Left ventricle myocardium inferior (tissue), 1 donor: ENCODE measurements at regions not wholly inside any gene's neighbourhood (a gene's known extent, or its start where the extent isn't known, plus 50 kb on each side); places are given as distances from the start of the nearest gene placed in this dataset.

Source experiments
- DNase-seq: peaks from one replicate; pipeline ENCODE4 v3.0.0-alpha.2; 2020
- H3K27ac ChIP-seq: fragments of 200-600 bp; replicated peaks from 2 replicates; pipeline ENCODE4 v1.8.0; 2021
- H3K27me3 ChIP-seq: fragments of 200-600 bp; 2 replicates; pipeline ENCODE4 v1.8.0; 2021; ENCODE audit warnings: low read depth
- H3K36me3 ChIP-seq: fragments of 200-600 bp; 2 replicates; pipeline ENCODE4 v1.8.0; 2021
- H3K4me1 ChIP-seq: fragments of 200-600 bp; 2 replicates; pipeline ENCODE4 v1.8.0; 2021
- H3K4me3 ChIP-seq: fragments of 200-600 bp; 2 replicates; pipeline ENCODE4 v1.8.0; 2021; ENCODE audit warnings: mild to moderate bottlenecking, moderate library complexity
- H3K9me3 ChIP-seq: fragments of 200-600 bp; replicated peaks from 2 replicates; pipeline ENCODE4 v1.8.0; 2021
- intact Hi-C: fragments of 100-400 bp; cut with micrococcal nuclease; formaldehyde crosslinking; loops from one replicate; pipeline ENCODE4 v1.11.0; 2022
- TF ChIP-seq, protein P1 (sequence below): fragments of 200-600 bp; IDR thresholded peaks from 2 replicates; pipeline ENCODE4 v1.8.0; 2021; ENCODE audit warnings: antibody characterized with exemption, mild to moderate bottlenecking, borderline replicate concordance
- donor health status: DM: no; HTN: yes; CAD: no; lungs with severe emphysema.

DNA sequence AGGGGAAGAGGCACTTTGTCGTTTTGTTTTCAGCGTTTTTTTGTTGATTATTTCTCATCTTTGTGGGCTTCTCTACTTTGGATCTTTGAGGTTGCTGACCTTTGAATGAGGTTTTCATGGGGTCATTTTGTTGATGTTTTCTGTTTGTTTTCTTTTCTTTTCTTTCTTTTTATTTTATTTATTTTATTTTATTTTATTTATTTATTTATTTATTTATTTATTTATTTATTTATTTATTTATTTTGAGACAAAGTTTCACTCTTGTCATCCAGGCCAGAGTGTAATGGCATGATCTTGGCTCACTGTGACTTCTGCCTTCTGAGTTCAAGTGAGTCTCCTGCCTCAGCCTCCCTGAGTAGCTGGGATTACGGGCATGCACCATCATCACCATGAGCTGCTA lies 946.7 kb downstream of the TLE4 start:
- Histone ChIP-seq H3K4me1 (no peaks in the 10 kb centered on the region), H3K9me3 (peaks cover 3% of the 10 kb centered on the region), H3K36me3 (no peaks in the 10 kb centered on the region), H3K4me3 (no peak overlapping the region), H3K27me3 (no peaks in the 10 kb centered on the region), H3K27ac (no peak overlapping the region)
- DNase-seq, result no peak
- TF ChIP-seq, protein P1, sequence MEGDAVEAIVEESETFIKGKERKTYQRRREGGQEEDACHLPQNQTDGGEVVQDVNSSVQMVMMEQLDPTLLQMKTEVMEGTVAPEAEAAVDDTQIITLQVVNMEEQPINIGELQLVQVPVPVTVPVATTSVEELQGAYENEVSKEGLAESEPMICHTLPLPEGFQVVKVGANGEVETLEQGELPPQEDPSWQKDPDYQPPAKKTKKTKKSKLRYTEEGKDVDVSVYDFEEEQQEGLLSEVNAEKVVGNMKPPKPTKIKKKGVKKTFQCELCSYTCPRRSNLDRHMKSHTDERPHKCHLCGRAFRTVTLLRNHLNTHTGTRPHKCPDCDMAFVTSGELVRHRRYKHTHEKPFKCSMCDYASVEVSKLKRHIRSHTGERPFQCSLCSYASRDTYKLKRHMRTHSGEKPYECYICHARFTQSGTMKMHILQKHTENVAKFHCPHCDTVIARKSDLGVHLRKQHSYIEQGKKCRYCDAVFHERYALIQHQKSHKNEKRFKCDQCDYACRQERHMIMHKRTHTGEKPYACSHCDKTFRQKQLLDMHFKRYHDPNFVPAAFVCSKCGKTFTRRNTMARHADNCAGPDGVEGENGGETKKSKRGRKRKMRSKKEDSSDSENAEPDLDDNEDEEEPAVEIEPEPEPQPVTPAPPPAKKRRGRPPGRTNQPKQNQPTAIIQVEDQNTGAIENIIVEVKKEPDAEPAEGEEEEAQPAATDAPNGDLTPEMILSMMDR, result no peak
- intact Hi-C loops, result no loop called here

DNA sequence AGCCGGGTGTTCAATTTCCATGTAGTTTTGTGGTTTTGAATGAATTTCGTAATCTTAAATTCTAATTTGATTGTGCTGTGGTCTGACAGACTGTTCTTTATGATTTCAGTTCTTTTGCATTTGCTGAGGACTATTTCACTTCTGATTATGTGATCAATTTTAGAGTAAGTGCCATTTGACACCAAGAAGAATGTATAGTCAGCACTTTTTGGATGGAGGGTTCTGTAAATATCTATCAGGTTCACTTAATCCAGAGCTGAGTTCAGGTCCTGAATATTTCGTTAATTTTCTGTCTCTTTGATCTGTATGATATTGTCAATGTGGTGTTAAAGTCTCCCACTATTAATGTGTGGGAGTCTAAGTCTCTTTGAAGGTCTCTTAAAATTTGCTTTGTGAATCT lies 944.9 kb downstream of the TLE4 start:
- no peaks in the 10 kb centered on the region for H3K27me3 ChIP-seq
- intact Hi-C loops, result no loop called here
- H3K4me3 ChIP-seq, result no peak overlapping the region
- TF ChIP-seq, protein P1, result no peak
- H3K9me3 ChIP-seq, result peaks cover 3% of the 10 kb centered on the region
- no peaks in the 10 kb centered on the region for H3K4me1 ChIP-seq
- no peak overlapping the region for H3K27ac ChIP-seq
- no peak for DNase-seq
- no peaks in the 10 kb centered on the region for H3K36me3 ChIP-seq

DNA sequence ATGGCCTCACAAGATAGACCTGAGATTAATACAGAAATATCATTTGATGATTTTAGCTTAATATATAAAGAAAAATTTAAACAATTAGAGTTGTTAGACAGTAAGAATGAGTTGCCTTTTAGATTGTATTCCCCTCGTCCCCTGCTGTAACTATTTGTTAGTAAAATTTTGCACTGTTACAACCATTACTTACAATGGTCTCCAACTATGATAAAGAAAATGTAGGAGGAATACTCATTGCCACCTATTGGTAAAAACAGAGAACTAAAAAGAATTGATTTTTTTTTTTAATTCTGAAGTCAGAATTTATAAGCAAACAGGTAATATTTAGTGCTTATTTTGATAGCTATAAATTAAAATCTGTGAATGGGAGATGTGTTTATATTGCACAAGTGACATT lies 937.6 kb downstream of the TLE4 start:
- intact Hi-C loops, result no loop called here
- Histone ChIP-seq H3K27ac (no peak overlapping the region), H3K27me3 (no peaks in the 10 kb centered on the region), H3K9me3 (no peaks in the 10 kb centered on the region), H3K4me1 (peaks cover 6% of the 10 kb centered on the region), H3K4me3 (no peak overlapping the region), H3K36me3 (no peaks in the 10 kb centered on the region)
- TF ChIP-seq, protein P1, result no peak
- no peak for DNase-seq

DNA sequence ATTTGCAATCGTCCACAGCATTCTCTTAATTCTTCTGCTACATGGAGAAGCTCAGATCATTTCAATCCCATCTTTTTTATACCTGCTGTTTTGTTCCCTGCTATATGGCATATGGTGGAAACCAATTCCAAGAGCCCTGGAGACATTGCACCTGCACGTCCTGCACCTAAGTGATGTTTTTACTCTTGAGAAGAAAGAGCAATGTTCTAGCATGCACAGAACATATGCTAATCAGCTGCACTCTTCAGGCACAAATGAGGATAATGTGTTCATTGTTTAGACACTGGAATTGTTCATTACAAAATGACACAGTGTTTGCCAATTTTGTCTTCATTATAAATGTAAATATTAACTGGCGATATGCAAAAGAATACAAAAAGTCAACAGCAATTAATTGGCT lies 935.8 kb downstream of the TLE4 start:
- H3K4me1 ChIP-seq, result peaks cover 16% of the 10 kb centered on the region
- no peaks in the 10 kb centered on the region for H3K36me3 ChIP-seq
- H3K4me3 ChIP-seq, result no peak overlapping the region
- intact Hi-C loops, result no loop called here
- H3K9me3 ChIP-seq, result no peaks in the 10 kb centered on the region
- TF ChIP-seq, protein P1, result no peak
- H3K27ac ChIP-seq, result no peak overlapping the region
- no peak for DNase-seq
- no peaks in the 10 kb centered on the region for H3K27me3 ChIP-seq

DNA sequence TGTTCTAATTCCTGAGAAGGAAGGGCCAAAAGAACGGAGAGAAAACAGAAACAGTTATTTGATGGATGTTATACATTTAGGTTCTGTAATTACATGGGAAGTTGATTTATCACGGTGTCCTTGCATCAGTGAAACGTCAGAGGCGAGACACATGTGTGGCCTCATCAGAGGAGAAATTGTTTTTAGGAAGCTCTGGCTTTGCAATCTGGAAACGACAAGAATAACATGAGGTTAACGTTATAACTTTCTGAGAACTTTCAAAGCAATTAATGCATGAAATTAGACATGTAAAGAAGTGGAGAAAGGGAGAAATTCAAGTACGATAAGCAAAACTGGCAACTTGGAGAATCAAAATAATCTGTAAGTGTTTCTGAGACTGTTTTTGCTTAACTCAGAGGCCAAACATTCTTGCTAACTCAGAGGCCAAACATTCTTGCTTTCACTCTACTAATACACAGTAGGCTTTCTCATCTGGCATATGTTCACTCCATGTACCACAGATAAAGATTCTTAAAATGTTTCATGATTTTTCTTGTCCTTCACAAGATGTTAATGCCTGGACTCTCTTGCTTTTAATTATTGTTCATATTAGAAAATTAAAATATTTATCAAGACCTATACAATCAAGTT lies 933.0 kb downstream of the TLE4 start:
- no peak overlapping the region for H3K4me3 ChIP-seq
- no peaks in the 10 kb centered on the region for H3K27me3 ChIP-seq
- no peak for DNase-seq
- TF ChIP-seq, protein P1, result no peak
- peaks cover 16% of the 10 kb centered on the region for H3K4me1 ChIP-seq
- peak overlapping the region; percentile 37 for H3K27ac ChIP-seq
- intact Hi-C loops, result no loop called here
- H3K9me3 ChIP-seq, result no peaks in the 10 kb centered on the region
- H3K36me3 ChIP-seq, result no peaks in the 10 kb centered on the region
